GM21367 (cell line): ENCODE measurements at regions not wholly inside any gene's neighbourhood (a gene's known extent, or its start where the extent isn't known, plus 50 kb on each side); places are given as distances from the start of the nearest gene placed in this dataset.
A peak's percentile ranks its signal among the peaks of the same experiment; 100 is the strongest.

ENCODE experiments used
- ATAC-seq: cut with Tn5 transposase; IDR thresholded peaks from one replicate; pipeline ENCODE4 v1.9.1; 2021; ENCODE audit not compliant: unreplicated experiment

GRCh38 chr9:4921449-4921848 lies 63.6 kb upstream of the JAK2 start:
- no peak for ATAC-seq

- ATAC-seq, result no peak
These were observed 63.0 kb upstream of the JAK2 start for GRCh38 chr9:4922101-4922500.

GRCh38 chr9:4922730-4923129 lies 62.3 kb upstream of the JAK2 start:
- no peak for ATAC-seq

GRCh38 chr9:4923141-4923540 lies 61.9 kb upstream of the JAK2 start:
- ATAC-seq, result no peak

- ATAC-seq, result no peak
These were observed 61.2 kb upstream of the JAK2 start for GRCh38 chr9:4923580-4924544.

- no peak for ATAC-seq
These were observed 58.8 kb upstream of the JAK2 start for GRCh38 chr9:4926239-4926638.

- peak; percentile 47 for ATAC-seq
These were observed 58.0 kb upstream of the JAK2 start for GRCh38 chr9:4927043-4927471.

- no peak for ATAC-seq
These were observed 57.4 kb upstream of the JAK2 start for GRCh38 chr9:4927701-4928100.

GRCh38 chr9:4929917-4930316 lies 55.2 kb upstream of the JAK2 start:
- ATAC-seq, result no peak

GRCh38 chr9:4932681-4933080 lies 52.4 kb upstream of the JAK2 start:
- ATAC-seq, result no peak

GRCh38 chr9:4933177-4933576 lies 51.9 kb upstream of the JAK2 start:
- no peak for ATAC-seq

- ATAC-seq, result no peak
These were observed 51.2 kb upstream of the JAK2 start for GRCh38 chr9:4933861-4934260.

GRCh38 chr9:4935001-4935672 lies 49.9 kb upstream of the JAK2 start:
- ATAC-seq, result no peak
